Activated CD4-positive, alpha-beta T cell treated with anti-CD3 and anti-CD28 coated beads, Interleukin-2, amount 10 ng/mL, durations not matched to agents 7 days and 5 days (primary cell): ENCODE measurements at regions not wholly inside any gene's neighbourhood (a gene's known extent, or its start where the extent isn't known, plus 50 kb on each side); places are given as distances from the start of the nearest gene placed in this dataset.

ENCODE experiments used
- CTCF ChIA-PET: fragments of 350-600 bp; sonication (Branson Sonifier 250); formaldehyde crosslinking; loops from one replicate; lab custom pipeline; 2021; ENCODE audit warnings: antibody characterized with exemption; lab: Charles Lee
- POLR2A ChIA-PET: fragments of 350-600 bp; sonication (Branson Sonifier 250); formaldehyde crosslinking; loops from one replicate; lab custom pipeline; 2021; ENCODE audit warnings: antibody characterized with exemption; lab: Charles Lee
- DNase-seq: peaks from one replicate; pipeline ENCODE4 v3.0.0-alpha.2; 2020
- H3K27ac Mint-ChIP-seq: one replicate; pipeline ENCODE4 v1.8.0; 2021; ENCODE audit warnings: mild to moderate bottlenecking, moderate library complexity, mixed read lengths
- H3K27me3 Mint-ChIP-seq: one replicate; pipeline ENCODE4 v1.8.0; 2021; ENCODE audit warnings: mixed read lengths
- H3K36me3 Mint-ChIP-seq: one replicate; pipeline ENCODE4 v1.8.0; 2021; ENCODE audit warnings: low read depth, mixed read lengths
- H3K4me1 Mint-ChIP-seq: one replicate; pipeline ENCODE4 v1.8.0; 2021; ENCODE audit warnings: mixed read lengths
- H3K4me3 Mint-ChIP-seq: one replicate; pipeline ENCODE4 v1.8.0; 2021; ENCODE audit warnings: mild to moderate bottlenecking, moderate library complexity, mixed read lengths
- H3K9me3 Mint-ChIP-seq: one replicate; pipeline ENCODE4 v1.8.0; 2021; ENCODE audit warnings: mixed read lengths

DNA sequence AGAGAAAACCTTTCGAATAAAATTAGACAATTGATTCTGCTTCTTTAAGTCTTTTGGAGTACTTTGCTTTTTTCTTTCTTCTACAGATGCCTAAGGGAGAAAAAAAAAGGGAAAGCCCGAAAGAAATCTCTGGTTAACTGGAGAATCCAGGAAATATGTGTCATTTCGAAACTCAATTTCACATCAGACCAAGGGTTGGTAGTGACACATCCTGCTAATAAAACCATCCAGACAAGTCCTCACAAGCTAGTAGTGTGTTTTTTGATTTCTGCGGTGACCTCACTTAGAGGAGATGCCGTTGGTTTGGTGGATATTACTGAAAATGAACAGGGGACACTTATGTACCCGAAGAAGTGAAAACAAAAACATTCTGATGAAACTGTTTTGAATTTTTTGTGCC is 726.5 kb upstream of the ADAMTS5 start:
- POLR2A ChIA-PET: no interaction called here
- no peak overlapping the region for H3K27ac Mint-ChIP-seq
- no peak overlapping the region for H3K4me3 Mint-ChIP-seq

DNA sequence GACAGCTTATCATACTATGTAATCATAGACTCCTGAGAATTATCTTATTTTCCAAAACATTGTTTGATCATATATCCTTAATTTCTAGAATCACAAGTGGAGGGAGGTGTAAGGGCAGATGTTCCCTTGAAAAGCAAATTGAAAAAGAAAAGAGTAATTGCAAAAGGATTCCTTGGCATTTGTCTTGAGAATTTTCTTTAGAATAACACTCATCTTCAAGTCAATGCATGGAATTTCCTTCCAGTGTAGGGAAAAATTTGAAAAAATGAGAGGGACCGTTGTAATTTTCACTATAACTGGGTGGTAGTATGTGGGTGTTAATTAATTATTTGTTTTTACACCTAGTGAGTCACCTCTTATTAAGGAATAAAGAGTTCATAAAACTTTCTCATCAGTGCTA is 724.6 kb upstream of the ADAMTS5 start:
- Mint-ChIP-seq H3K9me3 (no peaks in the 10 kb centered on the region), H3K4me1 (no peaks in the 10 kb centered on the region), H3K4me3 (no peak overlapping the region), H3K36me3 (no peaks in the 10 kb centered on the region), H3K27ac (no peak overlapping the region), H3K27me3 (no peaks in the 10 kb centered on the region)
- DNase-seq: no peak
- ChIA-PET CTCF (no interaction called here), POLR2A (no interaction called here)

More for the DNA sequence above, 726.5 kb upstream of the ADAMTS5 start:
- Mint-ChIP-seq H3K36me3 (no peaks in the 10 kb centered on the region), H3K4me1 (no peaks in the 10 kb centered on the region), H3K27me3 (no peaks in the 10 kb centered on the region), H3K9me3 (no peaks in the 10 kb centered on the region)
- no peak for DNase-seq
- CTCF ChIA-PET: no interaction called here

DNA sequence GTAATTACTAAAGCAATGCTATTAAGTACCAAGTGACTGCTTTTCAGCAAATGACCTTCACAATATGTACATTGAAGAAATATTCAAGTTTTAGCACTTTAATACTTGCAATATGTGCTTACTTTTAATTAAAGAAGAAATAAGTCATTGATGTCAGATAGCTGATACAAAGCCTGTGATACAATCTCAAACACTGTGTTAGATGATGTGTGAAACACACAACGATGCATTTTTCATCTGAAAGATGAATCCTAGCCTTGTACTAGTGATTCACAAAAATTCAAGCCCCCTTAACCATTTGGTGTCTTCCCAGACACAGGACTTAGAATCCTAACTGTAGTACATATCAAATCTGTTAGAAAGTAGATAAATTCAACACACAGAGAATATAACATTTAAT is 724.1 kb upstream of the ADAMTS5 start:
- Mint-ChIP-seq H3K36me3 (no peaks in the 10 kb centered on the region), H3K27ac (no peak overlapping the region), H3K4me1 (no peaks in the 10 kb centered on the region), H3K27me3 (no peaks in the 10 kb centered on the region), H3K9me3 (no peaks in the 10 kb centered on the region), H3K4me3 (no peak overlapping the region)
- ChIA-PET CTCF (no interaction called here), POLR2A (no interaction called here)
- DNase-seq: no peak

DNA sequence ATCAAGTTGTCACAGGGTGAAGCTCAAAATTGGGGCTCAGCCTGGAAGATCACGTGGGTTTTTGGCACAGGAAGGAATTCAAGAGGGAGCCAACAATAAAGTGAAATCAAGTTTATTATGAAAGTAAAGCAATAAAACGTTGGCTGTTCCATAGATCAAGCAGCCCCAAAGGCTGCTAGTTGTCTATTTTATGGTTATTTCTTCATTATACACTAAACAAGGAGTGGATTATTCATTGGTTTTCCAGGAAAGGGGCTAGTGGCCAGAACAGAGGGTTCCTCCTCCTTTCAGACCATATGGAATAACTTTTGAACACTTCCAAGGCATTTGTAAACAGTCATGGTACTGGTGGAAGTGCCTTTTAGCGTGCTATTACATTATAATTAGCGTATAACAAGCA is 723.5 kb upstream of the ADAMTS5 start:
- no peak for DNase-seq
- H3K4me3 Mint-ChIP-seq: no peak overlapping the region
- H3K27me3 Mint-ChIP-seq: no peaks in the 10 kb centered on the region
- H3K36me3 Mint-ChIP-seq: no peaks in the 10 kb centered on the region
- ChIA-PET POLR2A (no interaction called here), CTCF (no interaction called here)
- no peaks in the 10 kb centered on the region for H3K9me3 Mint-ChIP-seq
- H3K4me1 Mint-ChIP-seq: no peaks in the 10 kb centered on the region
- no peak overlapping the region for H3K27ac Mint-ChIP-seq

DNA sequence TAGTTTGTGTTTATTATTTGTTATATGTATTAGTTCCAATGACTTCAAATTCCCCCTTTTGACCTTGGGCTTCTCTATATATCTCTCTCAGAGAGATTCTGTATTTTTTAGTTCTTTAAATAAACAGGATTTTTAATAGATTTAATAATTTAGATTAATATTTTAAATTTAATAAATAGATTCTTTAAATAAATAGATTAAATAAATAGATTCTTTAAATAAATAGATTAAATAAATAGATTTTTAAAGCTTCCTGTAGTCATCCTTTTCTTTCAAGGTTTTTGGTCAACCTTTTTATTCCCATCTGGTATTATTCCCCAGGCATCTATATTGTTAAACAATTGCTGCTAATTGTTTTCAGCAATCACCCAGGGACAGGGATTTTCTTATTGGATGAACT is 721.9 kb upstream of the ADAMTS5 start:
- CTCF ChIA-PET: no interaction called here
- DNase-seq: no peak
- Mint-ChIP-seq H3K27me3 (no peaks in the 10 kb centered on the region), H3K4me3 (no peak overlapping the region), H3K36me3 (no peaks in the 10 kb centered on the region), H3K27ac (no peak overlapping the region), H3K9me3 (no peaks in the 10 kb centered on the region), H3K4me1 (no peaks in the 10 kb centered on the region)
- POLR2A ChIA-PET: no interaction called here

DNA sequence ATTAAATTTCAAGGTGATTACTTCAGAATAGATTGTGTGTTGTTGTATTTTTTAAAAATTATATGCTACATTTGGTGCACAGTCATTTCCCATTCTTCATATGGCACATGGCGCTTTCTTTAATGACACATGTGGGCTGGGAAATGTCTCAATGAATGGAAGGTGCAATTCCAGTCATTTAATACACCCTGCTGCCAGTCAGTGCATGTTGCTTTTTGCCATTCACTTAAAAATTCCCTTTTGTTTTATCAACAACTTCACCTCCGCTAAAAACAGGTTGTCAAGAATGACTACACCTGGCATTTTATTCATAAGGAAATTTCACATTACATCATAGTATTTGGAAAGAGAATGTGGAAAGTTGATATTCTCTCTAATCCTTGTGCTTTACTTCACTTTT is 716.4 kb upstream of the ADAMTS5 start:
- no peak for DNase-seq
- Mint-ChIP-seq H3K27me3 (no peaks in the 10 kb centered on the region), H3K4me1 (no peaks in the 10 kb centered on the region), H3K27ac (no peak overlapping the region), H3K9me3 (no peaks in the 10 kb centered on the region), H3K36me3 (no peaks in the 10 kb centered on the region), H3K4me3 (no peak overlapping the region)
- ChIA-PET POLR2A (no interaction called here), CTCF (no interaction called here)

DNA sequence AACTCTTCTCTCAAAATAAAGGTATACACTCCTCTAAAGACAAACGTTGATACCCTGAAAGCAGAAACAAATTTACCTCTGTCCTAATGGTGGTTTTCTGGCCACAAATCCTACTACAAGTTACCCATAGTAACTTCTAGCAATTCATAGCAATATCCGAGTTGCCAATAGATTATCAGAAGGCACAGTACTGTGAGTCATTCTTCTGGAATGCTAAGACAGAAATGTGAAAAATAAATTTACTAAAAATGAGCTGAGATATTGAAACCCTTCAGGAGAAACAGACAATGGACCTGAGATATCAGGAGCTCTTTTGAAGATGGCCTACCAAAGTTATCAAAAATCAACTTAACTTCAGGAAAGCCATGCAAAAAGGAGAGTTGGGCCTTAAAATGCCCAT is 715.0 kb upstream of the ADAMTS5 start:
- Mint-ChIP-seq H3K27me3 (no peaks in the 10 kb centered on the region), H3K4me3 (no peak overlapping the region), H3K27ac (no peak overlapping the region), H3K9me3 (no peaks in the 10 kb centered on the region), H3K4me1 (no peaks in the 10 kb centered on the region), H3K36me3 (no peaks in the 10 kb centered on the region)
- DNase-seq: no peak
- ChIA-PET POLR2A (no interaction called here), CTCF (no interaction called here)

DNA sequence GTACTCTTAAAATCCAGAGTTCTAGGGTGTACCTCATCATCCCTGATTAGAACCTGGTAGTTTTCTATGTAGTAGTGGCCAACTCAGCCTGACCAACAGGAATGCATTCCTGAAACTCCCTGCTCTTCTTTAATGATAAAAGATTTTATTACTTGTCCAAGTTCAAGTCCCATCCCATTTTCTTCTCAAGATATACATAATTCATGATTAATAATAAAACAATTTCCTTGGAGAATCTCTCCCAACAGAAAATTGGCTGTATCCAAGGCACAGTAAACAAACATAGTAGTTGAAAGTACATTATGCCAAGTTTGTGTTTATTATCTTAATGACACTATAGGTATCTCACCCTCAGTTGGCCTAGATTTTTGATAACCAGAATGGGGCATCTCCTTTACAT is 714.1 kb upstream of the ADAMTS5 start:
- Mint-ChIP-seq H3K4me3 (no peak overlapping the region), H3K27ac (no peak overlapping the region), H3K36me3 (no peaks in the 10 kb centered on the region), H3K27me3 (no peaks in the 10 kb centered on the region), H3K9me3 (no peaks in the 10 kb centered on the region), H3K4me1 (no peaks in the 10 kb centered on the region)
- POLR2A ChIA-PET: no interaction called here
- no peak for DNase-seq
- CTCF ChIA-PET: no interaction called here

DNA sequence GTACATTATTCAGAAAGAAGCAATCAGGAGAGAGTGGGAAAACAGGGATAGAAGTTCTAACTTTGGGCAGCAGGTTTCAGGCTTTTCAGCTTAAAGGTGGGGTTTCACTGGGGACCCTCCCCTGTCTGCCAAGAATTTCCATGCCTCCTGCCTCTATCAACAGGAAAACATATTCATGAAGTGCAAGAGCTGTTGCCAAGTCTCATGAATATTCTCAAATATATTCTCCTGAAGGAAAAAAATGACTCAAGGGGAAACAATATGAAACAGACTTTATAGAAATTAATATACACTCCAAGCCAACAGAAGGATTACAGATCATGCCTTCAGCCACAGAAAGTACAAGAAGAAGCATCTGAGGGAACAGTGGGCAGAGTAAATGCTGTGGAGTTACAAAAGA is 713.3 kb upstream of the ADAMTS5 start:
- Mint-ChIP-seq H3K36me3 (no peaks in the 10 kb centered on the region), H3K4me1 (no peaks in the 10 kb centered on the region), H3K27ac (no peak overlapping the region), H3K9me3 (no peaks in the 10 kb centered on the region), H3K27me3 (no peaks in the 10 kb centered on the region), H3K4me3 (no peak overlapping the region)
- CTCF ChIA-PET: no interaction called here
- POLR2A ChIA-PET: no interaction called here
- no peak for DNase-seq

DNA sequence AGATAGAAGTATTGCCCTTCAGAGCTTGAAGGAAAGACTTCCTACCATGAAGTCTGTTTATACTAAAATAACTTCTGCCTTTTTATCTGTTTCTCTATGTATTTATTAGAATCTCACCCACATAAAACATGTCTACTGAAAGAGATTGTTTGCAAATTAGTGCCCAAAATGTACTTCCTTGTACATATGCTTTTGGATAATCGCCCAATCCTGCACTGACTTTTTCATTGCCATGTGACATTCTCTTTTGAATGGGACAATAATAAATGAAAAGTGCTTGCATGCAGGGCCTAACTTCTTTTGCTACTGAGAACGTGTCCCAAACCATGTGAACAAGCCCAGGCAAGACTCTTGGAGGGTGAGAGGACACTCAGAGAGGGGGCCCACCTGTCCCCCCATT is 711.6 kb upstream of the ADAMTS5 start:
- Mint-ChIP-seq H3K36me3 (no peaks in the 10 kb centered on the region), H3K4me3 (no peak overlapping the region), H3K27ac (no peak overlapping the region), H3K9me3 (no peaks in the 10 kb centered on the region), H3K4me1 (no peaks in the 10 kb centered on the region), H3K27me3 (no peaks in the 10 kb centered on the region)
- DNase-seq: no peak
- ChIA-PET POLR2A (no interaction called here), CTCF (no interaction called here)

DNA sequence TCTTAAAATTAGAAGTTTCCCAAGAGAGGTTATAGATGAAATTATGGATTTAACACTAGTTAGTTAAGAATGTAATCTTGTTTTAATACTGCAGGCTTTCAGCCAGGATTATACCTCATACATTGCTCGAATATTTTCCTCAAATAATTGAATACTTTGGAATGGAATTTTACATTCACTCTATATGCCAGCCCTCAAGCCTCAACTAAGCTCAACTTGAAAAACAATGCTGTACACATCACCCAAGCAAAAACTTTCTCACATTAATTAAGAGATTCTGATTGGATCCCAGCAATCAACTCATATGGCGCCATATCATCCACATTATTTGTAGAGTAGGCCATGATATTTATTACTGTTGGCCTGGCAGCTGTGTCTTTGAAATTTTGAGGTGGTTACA is 710.7 kb upstream of the ADAMTS5 start:
- ChIA-PET CTCF (no interaction called here), POLR2A (no interaction called here)
- no peaks in the 10 kb centered on the region for H3K27me3 Mint-ChIP-seq
- no peaks in the 10 kb centered on the region for H3K9me3 Mint-ChIP-seq
- H3K27ac Mint-ChIP-seq: no peak overlapping the region
- no peaks in the 10 kb centered on the region for H3K4me1 Mint-ChIP-seq
- no peak for DNase-seq
- no peak overlapping the region for H3K4me3 Mint-ChIP-seq
- no peaks in the 10 kb centered on the region for H3K36me3 Mint-ChIP-seq

DNA sequence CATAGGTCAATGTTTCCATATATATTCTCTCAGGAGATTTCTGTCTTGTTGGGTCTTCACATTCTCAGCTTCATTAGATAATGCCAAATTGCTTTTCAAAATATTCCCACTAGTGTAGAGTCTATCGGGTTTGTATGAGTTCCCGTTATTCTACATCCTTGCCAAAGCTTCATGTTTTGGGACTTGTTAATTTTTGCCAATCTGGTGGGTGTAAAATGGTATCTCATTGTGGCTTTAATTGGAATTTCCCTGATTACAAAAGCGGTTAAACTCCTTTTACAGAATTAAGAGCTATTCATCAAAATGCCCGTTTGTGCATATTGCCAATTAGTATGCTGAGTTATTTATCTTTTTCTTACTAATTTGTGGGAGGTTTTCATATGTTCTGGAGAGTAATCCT is 708.4 kb upstream of the ADAMTS5 start:
- H3K9me3 Mint-ChIP-seq: no peaks in the 10 kb centered on the region
- no peak for DNase-seq
- no peaks in the 10 kb centered on the region for H3K27me3 Mint-ChIP-seq
- no peak overlapping the region for H3K4me3 Mint-ChIP-seq
- no peaks in the 10 kb centered on the region for H3K4me1 Mint-ChIP-seq
- ChIA-PET POLR2A (no interaction called here), CTCF (no interaction called here)
- no peaks in the 10 kb centered on the region for H3K36me3 Mint-ChIP-seq
- H3K27ac Mint-ChIP-seq: no peak overlapping the region

DNA sequence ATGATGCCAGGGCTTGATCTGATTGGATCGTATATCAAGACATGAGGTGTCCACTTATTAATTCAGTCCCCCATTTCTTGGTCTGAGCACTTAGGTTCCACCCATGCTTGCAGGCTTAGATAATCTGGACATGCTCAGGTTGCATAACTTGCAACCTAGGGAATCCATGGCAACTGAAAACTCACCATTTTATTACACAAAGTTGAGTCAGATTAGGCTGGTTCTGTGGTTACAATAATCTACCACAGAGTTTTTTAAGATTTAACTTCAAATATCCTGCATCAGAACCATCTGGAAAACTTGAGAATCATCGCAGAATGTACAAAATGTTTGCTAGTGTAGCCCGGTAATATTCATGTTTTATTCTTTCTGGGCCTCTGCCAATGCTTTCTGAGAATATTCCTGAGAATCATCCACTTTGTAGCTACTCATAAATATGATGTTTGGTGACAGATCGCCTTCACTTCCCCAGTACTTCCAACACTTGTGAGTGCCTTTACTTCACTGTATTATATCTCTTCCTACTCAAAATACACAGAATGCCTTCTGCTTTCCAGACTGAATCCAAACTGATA is 707.2 kb upstream of the ADAMTS5 start:
- POLR2A ChIA-PET: no interaction called here
- no peak overlapping the region for H3K4me3 Mint-ChIP-seq
- CTCF ChIA-PET: no interaction called here

DNA sequence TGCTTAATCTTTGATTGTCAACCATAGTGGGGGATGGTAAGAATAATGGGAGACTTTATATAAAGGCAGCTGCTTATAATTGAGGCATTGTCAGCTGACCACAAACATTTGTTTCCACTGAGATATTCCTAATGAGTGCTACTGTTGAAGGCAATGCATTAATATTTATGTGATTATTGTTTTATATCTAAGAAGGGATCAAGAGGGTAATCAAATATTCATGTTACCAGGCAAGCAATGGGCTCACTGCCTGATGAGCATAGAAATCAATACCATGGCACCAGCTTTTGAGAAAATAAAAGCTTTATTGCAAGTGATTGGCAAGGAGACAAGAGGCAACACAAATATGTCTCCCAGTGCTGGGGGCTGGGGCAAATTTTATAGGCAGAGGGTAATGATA is 706.7 kb upstream of the ADAMTS5 start:
- no peak overlapping the region for H3K4me3 Mint-ChIP-seq
- no peaks in the 10 kb centered on the region for H3K27me3 Mint-ChIP-seq
- H3K36me3 Mint-ChIP-seq: no peaks in the 10 kb centered on the region
- POLR2A ChIA-PET: no interaction called here
- DNase-seq: no peak
- CTCF ChIA-PET: no interaction called here
- H3K9me3 Mint-ChIP-seq: no peaks in the 10 kb centered on the region
- H3K4me1 Mint-ChIP-seq: no peaks in the 10 kb centered on the region
- no peak overlapping the region for H3K27ac Mint-ChIP-seq

More for the DNA sequence above, 707.2 kb upstream of the ADAMTS5 start:
- Mint-ChIP-seq H3K36me3 (no peaks in the 10 kb centered on the region), H3K4me1 (no peaks in the 10 kb centered on the region), H3K27me3 (no peaks in the 10 kb centered on the region), H3K9me3 (no peaks in the 10 kb centered on the region), H3K27ac (no peak overlapping the region)
- DNase-seq: no peak
